22Rv1 (cell line): ENCODE measurements at regions not wholly inside any gene's neighbourhood (a gene's known extent, or its start where the extent isn't known, plus 50 kb on each side); places are given as distances from the start of the nearest gene placed in this dataset.

Experiments used
- H3K27ac ChIP-seq: fragments of 450-650 bp; 2 replicates; pipeline ENCODE4 v1.5.1; 2017
- ZFX ChIP-seq: fragments of 450-650 bp; IDR thresholded peaks from 2 replicates; pipeline ENCODE4 v1.6.1; 2017; ENCODE audit warnings: antibody characterized with exemption, borderline replicate concordance
- TF ChIP-seq, protein P1 (sequence below): fragments of 450-650 bp; IDR thresholded peaks from 2 replicates; pipeline ENCODE4 v1.5.1; 2017; ENCODE audit warnings: mild to moderate bottlenecking

GRCh38 chr10:128574581-128575210 lies 448.5 kb upstream of the MKI67 start:
- no peak overlapping the region for H3K27ac ChIP-seq
- TF ChIP-seq, protein P1, sequence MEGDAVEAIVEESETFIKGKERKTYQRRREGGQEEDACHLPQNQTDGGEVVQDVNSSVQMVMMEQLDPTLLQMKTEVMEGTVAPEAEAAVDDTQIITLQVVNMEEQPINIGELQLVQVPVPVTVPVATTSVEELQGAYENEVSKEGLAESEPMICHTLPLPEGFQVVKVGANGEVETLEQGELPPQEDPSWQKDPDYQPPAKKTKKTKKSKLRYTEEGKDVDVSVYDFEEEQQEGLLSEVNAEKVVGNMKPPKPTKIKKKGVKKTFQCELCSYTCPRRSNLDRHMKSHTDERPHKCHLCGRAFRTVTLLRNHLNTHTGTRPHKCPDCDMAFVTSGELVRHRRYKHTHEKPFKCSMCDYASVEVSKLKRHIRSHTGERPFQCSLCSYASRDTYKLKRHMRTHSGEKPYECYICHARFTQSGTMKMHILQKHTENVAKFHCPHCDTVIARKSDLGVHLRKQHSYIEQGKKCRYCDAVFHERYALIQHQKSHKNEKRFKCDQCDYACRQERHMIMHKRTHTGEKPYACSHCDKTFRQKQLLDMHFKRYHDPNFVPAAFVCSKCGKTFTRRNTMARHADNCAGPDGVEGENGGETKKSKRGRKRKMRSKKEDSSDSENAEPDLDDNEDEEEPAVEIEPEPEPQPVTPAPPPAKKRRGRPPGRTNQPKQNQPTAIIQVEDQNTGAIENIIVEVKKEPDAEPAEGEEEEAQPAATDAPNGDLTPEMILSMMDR, result no peak
- TF ChIP-seq ZFX, result no peak

DNA sequence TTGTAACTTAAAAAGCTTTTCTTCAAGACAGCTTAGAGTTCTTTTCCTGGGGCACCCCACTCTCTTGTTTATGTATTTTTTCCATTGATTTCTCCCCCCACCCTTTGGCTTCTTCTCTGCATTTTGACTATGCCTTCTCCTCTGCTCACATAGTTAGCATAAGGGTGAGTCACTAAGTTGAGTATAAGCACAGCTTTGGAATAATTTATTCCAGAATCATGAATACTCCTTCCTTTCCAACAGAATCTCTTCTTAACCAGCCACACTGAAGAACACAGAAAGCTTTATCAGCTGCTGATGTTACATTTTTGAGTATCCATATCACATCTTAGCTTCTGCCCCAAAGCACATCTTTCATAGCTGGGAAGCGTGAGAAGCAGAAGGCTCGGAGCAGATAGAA lies 449.5 kb upstream of the MKI67 start:
- no peak overlapping the region for H3K27ac ChIP-seq
- TF ChIP-seq, protein P1, result no peak
- TF ChIP-seq ZFX, result no peak

GRCh38 chr10:128576336-128576735 lies 450.1 kb upstream of the MKI67 start:
- no peak overlapping the region for H3K27ac ChIP-seq
- TF ChIP-seq, protein P1, result no peak
- TF ChIP-seq ZFX, result no peak

DNA sequence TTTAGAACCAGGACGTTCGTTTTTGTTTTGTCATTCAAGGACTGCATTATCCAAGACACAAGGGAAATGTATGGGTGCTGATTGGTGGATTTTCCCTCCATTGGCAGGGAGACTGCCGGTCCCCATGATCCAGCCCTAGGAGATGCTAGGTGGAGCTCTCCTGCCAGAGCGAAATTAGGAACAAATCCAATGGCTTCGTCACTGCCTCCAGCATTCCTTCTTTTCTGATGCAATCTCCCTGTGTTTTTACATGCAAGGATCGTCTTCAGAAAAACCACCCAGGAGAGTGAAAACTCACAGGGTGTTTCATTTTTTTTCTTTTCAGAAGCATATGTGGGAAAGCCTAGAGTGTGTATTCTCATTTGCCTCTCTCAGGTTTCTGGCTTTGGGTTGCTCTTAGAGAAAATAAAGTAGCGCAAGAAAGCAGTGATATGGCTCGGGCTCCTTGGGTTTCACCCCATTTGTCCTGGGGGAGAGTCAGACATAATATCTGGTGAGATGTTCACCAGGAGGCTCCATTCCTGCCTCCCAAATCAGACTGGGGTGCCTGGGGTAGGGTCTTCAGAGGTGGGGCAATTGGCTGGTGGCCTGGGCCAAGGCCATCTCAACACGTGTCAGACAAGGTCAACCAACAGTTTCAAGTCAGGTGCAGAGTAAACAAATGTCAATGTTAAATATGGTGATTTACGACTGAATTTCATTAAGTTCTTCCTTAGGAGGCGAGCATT lies 450.9 kb upstream of the MKI67 start:
- TF ChIP-seq, protein P1, result no peak
- no peak for TF ChIP-seq ZFX
- H3K27ac ChIP-seq, result no peak overlapping the region

DNA sequence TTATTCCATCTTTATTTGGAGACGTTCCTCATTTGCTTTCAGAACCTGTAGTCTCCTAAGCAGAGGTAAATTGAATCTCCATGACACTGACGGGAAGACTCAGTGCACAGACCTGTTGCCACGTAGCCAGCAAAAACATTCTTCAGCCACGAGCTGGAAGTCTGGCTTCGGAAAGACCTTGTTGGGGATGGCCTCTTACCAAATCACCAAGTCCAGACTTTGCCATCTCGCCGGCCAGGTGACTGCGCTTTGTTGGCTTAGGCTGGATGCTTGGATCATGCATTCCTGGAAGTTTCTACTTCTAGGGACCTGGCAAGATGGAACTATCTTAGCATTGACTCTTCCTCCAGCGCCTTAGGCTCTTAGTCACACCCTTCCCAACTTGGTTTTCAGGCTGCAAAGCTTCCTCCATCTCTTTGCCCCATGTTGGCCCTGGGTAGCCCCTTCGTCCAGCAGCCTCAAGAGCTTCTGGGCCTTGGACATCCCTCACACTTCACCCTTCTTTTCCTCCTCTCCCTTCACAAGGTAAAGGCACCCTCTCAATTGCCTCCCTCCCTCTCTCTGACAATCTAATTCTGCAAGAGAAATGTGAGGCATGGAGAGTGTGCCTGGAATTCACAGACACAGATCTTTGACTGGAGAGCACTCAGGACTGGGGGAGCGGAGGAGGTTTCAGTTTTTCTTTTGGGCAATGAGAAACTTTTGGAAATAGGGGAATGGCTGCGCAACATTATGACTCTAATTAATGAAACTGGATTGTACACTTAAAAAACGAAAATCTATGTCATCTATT lies 451.9 kb upstream of the MKI67 start:
- TF ChIP-seq, protein P1, result no peak
- TF ChIP-seq ZFX, result no peak
- H3K27ac ChIP-seq, result no peak overlapping the region

GRCh38 chr10:128578766-128579165 lies 452.5 kb upstream of the MKI67 start:
- no peak for TF ChIP-seq ZFX
- TF ChIP-seq, protein P1, result no peak

More at GRCh38 chr10:128578766-128579165, 452.5 kb upstream of the MKI67 start:
- no peak overlapping the region for H3K27ac ChIP-seq
